Keratinocyte (primary cell): ENCODE measurements at regions not wholly inside any gene's neighbourhood (a gene's known extent, or its start where the extent isn't known, plus 50 kb on each side); places are given as distances from the start of the nearest gene placed in this dataset.

Experiments used
- DNase-seq: peaks from one replicate; pipeline ENCODE4 v3.0.0-alpha.2; 2011; ENCODE audit warnings: low read depth, missing footprints, low spot score
- FAIRE-seq: peaks from 2 replicates; lab custom pipeline; 2011; peaks lifted over from hg19 to GRCh38; lab: Jason Lieb, UNC
- H2AFZ ChIP-seq: 2 replicates; pipeline ENCODE4 v1.6.0; 2012; ENCODE audit warnings: low read length, control low read depth, inconsistent platforms; ENCODE audit not compliant: control insufficient read depth
- H3K27ac ChIP-seq: 2 replicates; pipeline ENCODE4 v1.5.1; 2011; ENCODE audit warnings: low read length; ENCODE audit not compliant: control insufficient read depth, insufficient read depth
- H3K27me3 ChIP-seq: 3 replicates; pipeline ENCODE4 v1.6.0; 2011; ENCODE audit warnings: low read length; ENCODE audit not compliant: control insufficient read depth, insufficient read depth; ENCODE audit errors: extremely low read depth
- H3K36me3 ChIP-seq, 2 experiments: 2 replicates in 1 of 2; 3 replicates in 1 of 2; pipeline ENCODE4 v1.5.1; 2011; ENCODE audit warnings: low read length in 2 of 2, mild to moderate bottlenecking in 1 of 2; ENCODE audit not compliant: control insufficient read depth in 2 of 2, insufficient read depth in 2 of 2; ENCODE audit errors: extremely low read depth in 1 of 2
- H3K4me1 ChIP-seq: 3 replicates; pipeline ENCODE4 v1.5.1; 2011; ENCODE audit warnings: low read length; ENCODE audit not compliant: control insufficient read depth, insufficient read depth; ENCODE audit errors: extremely low read depth
- H3K4me2 ChIP-seq: 3 replicates; pipeline ENCODE4 v1.6.0; 2011; ENCODE audit warnings: low read depth, low read length; ENCODE audit not compliant: control insufficient read depth, insufficient read depth; ENCODE audit errors: extremely low read depth
- H3K4me3 ChIP-seq, 3 experiments: fragments of 200-600 bp in 1 of 3; sonication (generic) in 1 of 3; 2 replicates in 2 of 3; 3 replicates in 1 of 3; pipeline ENCODE4 v1.5.1; 2011 to 2016; ENCODE audit warnings: low read length in 3 of 3, mild to moderate bottlenecking in 3 of 3, control low read depth in 2 of 3, inconsistent platforms in 1 of 3, low read depth in 1 of 3, mixed read lengths in 1 of 3, mixed run types in 1 of 3, moderate library complexity in 1 of 3; ENCODE audit not compliant: control insufficient read depth in 2 of 3, insufficient read depth in 2 of 3; ENCODE audit errors: extremely low read depth in 1 of 3
- H3K79me2 ChIP-seq: 2 replicates; pipeline ENCODE4 v1.6.0; 2012; ENCODE audit warnings: low read length; ENCODE audit not compliant: control insufficient read depth, insufficient read depth
- H3K9ac ChIP-seq: 3 replicates; pipeline ENCODE4 v1.6.0; 2011; ENCODE audit warnings: low read length; ENCODE audit not compliant: control insufficient read depth, insufficient read depth; ENCODE audit errors: extremely low read depth
- H3K9me1 ChIP-seq: 3 replicates; pipeline ENCODE4 v1.6.0; 2011; ENCODE audit warnings: low read length; ENCODE audit not compliant: control insufficient read depth, insufficient read depth; ENCODE audit errors: extremely low read depth
- H3K9me3 ChIP-seq: 2 replicates; pipeline ENCODE4 v1.5.1; 2012; ENCODE audit warnings: low read depth, low read length; ENCODE audit not compliant: control insufficient read depth
- H4K20me1 ChIP-seq: 3 replicates; pipeline ENCODE4 v1.6.0; 2011; ENCODE audit warnings: low read length; ENCODE audit not compliant: control insufficient read depth, insufficient read depth; ENCODE audit errors: extremely low read depth
- EZH2 ChIP-seq: IDR thresholded peaks from one replicate; pipeline ENCODE4 v1.6.1; 2012; ENCODE audit warnings: inconsistent platforms, mild to moderate bottlenecking, low read length, moderate library complexity
- dilution Hi-C: fragments of 300-500 bp; cut with MboI; formaldehyde crosslinking; loops from one replicate; pipeline ENCODE4 v1.7.0; 2020; ENCODE audit warnings: low sequenced_read_pairs; ENCODE audit not compliant: extremely low pct_ligation_motif_present
- TF ChIP-seq, protein P1 (sequence below), 3 experiments: IDR thresholded peaks in 1 of 3; conservative IDR thresholded peaks in 1 of 3; optimal IDR thresholded peaks in 1 of 3; 2 replicates in 2 of 3; 3 replicates in 1 of 3; pipeline versions ENCODE3 to v1.5.1; 2011; ENCODE audit warnings: low read length in 3 of 3, mild to moderate bottlenecking in 3 of 3, moderate library complexity in 2 of 3, control low read depth in 1 of 3, inconsistent platforms in 1 of 3; ENCODE audit not compliant: insufficient read depth in 2 of 3; ENCODE audit errors: extremely low read depth in 1 of 3

DNA sequence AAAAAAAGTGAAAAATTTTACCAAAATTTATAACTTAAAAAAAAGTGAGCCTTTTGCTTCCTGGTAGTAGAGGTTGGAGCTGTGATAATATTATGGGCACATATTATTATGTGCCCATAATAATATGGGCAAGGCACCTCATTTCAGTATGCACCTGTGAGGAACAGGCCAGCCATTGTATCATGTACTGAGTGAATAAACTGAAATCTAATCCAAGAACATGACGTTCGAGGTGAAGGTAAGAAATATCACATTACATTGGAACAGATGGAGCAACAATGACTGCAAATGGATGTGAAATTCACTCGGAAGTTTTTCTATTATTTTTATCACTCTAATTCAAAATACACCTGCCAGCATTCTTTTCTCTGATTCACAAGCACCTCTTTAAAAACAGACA, 216.0 kb downstream of the KLF6 start:
- TF ChIP-seq, protein P1, sequence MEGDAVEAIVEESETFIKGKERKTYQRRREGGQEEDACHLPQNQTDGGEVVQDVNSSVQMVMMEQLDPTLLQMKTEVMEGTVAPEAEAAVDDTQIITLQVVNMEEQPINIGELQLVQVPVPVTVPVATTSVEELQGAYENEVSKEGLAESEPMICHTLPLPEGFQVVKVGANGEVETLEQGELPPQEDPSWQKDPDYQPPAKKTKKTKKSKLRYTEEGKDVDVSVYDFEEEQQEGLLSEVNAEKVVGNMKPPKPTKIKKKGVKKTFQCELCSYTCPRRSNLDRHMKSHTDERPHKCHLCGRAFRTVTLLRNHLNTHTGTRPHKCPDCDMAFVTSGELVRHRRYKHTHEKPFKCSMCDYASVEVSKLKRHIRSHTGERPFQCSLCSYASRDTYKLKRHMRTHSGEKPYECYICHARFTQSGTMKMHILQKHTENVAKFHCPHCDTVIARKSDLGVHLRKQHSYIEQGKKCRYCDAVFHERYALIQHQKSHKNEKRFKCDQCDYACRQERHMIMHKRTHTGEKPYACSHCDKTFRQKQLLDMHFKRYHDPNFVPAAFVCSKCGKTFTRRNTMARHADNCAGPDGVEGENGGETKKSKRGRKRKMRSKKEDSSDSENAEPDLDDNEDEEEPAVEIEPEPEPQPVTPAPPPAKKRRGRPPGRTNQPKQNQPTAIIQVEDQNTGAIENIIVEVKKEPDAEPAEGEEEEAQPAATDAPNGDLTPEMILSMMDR (optimal IDR thresholded peaks at IDR 0.05 in 1 of 3, IDR thresholded peaks at IDR 0.05 in 1 of 3, conservative IDR thresholded peaks at IDR 0.05 in 1 of 3; ENCODE audit: extremely low read depth in 1 of 3, insufficient read depth in 2 of 3, low read length in 3 of 3) = no peak
- no peak for TF ChIP-seq EZH2
- Histone ChIP-seq H3K27ac (no peak overlapping the region), H4K20me1 (no peaks in the 10 kb centered on the region), H3K9me1 (no peaks in the 10 kb centered on the region), H3K27me3 (no peaks in the 10 kb centered on the region), H3K4me3 (no peak overlapping the region), H3K4me2 (no peak overlapping the region), H2AFZ (no peak overlapping the region), H3K36me3 (no peaks in the 10 kb centered on the region), H3K9ac (no peak overlapping the region), H3K4me1 (no peaks in the 10 kb centered on the region), H3K9me3 (no peaks in the 10 kb centered on the region), H3K79me2 (no peaks in the 10 kb centered on the region)
- dilution Hi-C loops = no loop called here
- FAIRE-seq (no peak), DNase-seq (no peak)

DNA sequence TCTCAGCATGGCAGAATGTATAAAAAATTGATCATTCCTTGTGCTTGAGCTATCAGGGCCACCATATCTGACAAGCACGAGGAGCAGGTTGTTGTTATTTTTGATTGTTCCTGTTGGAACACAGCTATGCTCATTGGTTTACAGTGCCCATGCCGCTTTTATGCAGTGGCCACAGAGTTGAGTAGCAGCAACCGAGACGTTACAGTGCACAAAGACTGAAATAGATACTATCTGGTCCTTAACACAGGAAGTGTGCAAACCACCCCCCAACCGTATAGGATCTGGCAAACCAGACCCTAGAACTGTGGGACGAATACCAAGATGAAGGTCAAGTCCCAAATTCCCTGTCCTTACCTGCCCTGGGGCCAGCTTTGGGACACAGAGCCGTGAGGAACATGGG, 216.6 kb downstream of the KLF6 start:
- no peak overlapping the region for H3K27ac ChIP-seq
- FAIRE-seq = no peak
- no peaks in the 10 kb centered on the region for H3K36me3 ChIP-seq
- dilution Hi-C loops = no loop called here
- H3K4me3 ChIP-seq = no peak overlapping the region
- H2AFZ ChIP-seq = no peak overlapping the region
- no peaks in the 10 kb centered on the region for H3K9me3 ChIP-seq
- DNase-seq = no peak
- no peaks in the 10 kb centered on the region for H3K79me2 ChIP-seq
- H3K4me2 ChIP-seq = no peak overlapping the region
- TF ChIP-seq EZH2 = no peak
- TF ChIP-seq, protein P1 (optimal IDR thresholded peaks at IDR 0.05 in 1 of 3, IDR thresholded peaks at IDR 0.05 in 1 of 3, conservative IDR thresholded peaks at IDR 0.05 in 1 of 3; ENCODE audit: extremely low read depth in 1 of 3, insufficient read depth in 2 of 3, low read length in 3 of 3) = no peak
- no peaks in the 10 kb centered on the region for H3K9me1 ChIP-seq
- no peaks in the 10 kb centered on the region for H3K27me3 ChIP-seq
- H3K9ac ChIP-seq = no peak overlapping the region
- H3K4me1 ChIP-seq = no peaks in the 10 kb centered on the region
- H4K20me1 ChIP-seq = no peaks in the 10 kb centered on the region
